ENCODE measurements at regions not wholly inside any gene's neighbourhood (a gene's known extent, or its start where the extent isn't known, plus 50 kb on each side); places are given as distances from the start of the nearest gene placed in this dataset.
"Not testable (repeated sequence)": the region's sequence is repeated elsewhere in the genome, so short reads cannot be mapped to it uniquely, and the experiment has no call there.

GRCh38 chr13:90336507-90336906 is 1011.0 kb upstream of the MIR17HG start:
- no peak for DNase-seq (ENCODE audit: low spot score)

GRCh38 chr13:90341348-90341747 is 1006.1 kb upstream of the MIR17HG start:
- not testable (repeated sequence) for DNase-seq (ENCODE audit: low spot score)

- not testable (repeated sequence) for DNase-seq (ENCODE audit: low spot score)
These were observed 998.9 kb upstream of the MIR17HG start for GRCh38 chr13:90348477-90349136.

- no peak for DNase-seq (ENCODE audit: low spot score)
These were observed 994.7 kb upstream of the MIR17HG start for GRCh38 chr13:90352763-90353162.

- no peak for DNase-seq (ENCODE audit: low spot score)
These were observed 992.2 kb upstream of the MIR17HG start for GRCh38 chr13:90355162-90355751.

- no peak for DNase-seq (ENCODE audit: low spot score)
These were observed 986.7 kb upstream of the MIR17HG start for GRCh38 chr13:90360785-90361184.

GRCh38 chr13:90362707-90363106 is 984.8 kb upstream of the MIR17HG start:
- no peak for DNase-seq (ENCODE audit: low spot score)

GRCh38 chr13:90365130-90365529 is 982.4 kb upstream of the MIR17HG start:
- no peak for DNase-seq (ENCODE audit: low spot score)

- no peak for DNase-seq (ENCODE audit: low spot score)
These were observed 973.3 kb upstream of the MIR17HG start for GRCh38 chr13:90374168-90374567.

GRCh38 chr13:90375851-90376250 is 971.6 kb upstream of the MIR17HG start:
- no peak for DNase-seq (ENCODE audit: low spot score)

GRCh38 chr13:90382425-90382824 is 965.1 kb upstream of the MIR17HG start:
- DNase-seq (ENCODE audit: low spot score): no peak

- DNase-seq (ENCODE audit: low spot score): no peak
These were observed 961.6 kb upstream of the MIR17HG start for GRCh38 chr13:90385781-90386489.

- no peak for DNase-seq (ENCODE audit: low spot score)
These were observed 958.5 kb upstream of the MIR17HG start for GRCh38 chr13:90388887-90389452.

GRCh38 chr13:90389537-90389936 is 958.0 kb upstream of the MIR17HG start:
- DNase-seq (ENCODE audit: low spot score): no peak

GRCh38 chr13:90393408-90393807 is 954.1 kb upstream of the MIR17HG start:
- DNase-seq (ENCODE audit: low spot score): no peak

GRCh38 chr13:90395348-90395747 is 952.1 kb upstream of the MIR17HG start:
- no peak for DNase-seq (ENCODE audit: low spot score)

- DNase-seq (ENCODE audit: low spot score): no peak
These were observed 951.6 kb upstream of the MIR17HG start for GRCh38 chr13:90395846-90396245.

- DNase-seq (ENCODE audit: low spot score): no peak
These were observed 951.2 kb upstream of the MIR17HG start for GRCh38 chr13:90396266-90396665.

- no peak for DNase-seq (ENCODE audit: low spot score)
These were observed 950.0 kb upstream of the MIR17HG start for GRCh38 chr13:90397503-90397902.

- no peak for DNase-seq (ENCODE audit: low spot score)
These were observed 947.1 kb upstream of the MIR17HG start for GRCh38 chr13:90400372-90400771.

- DNase-seq (ENCODE audit: low spot score): no peak
These were observed 946.3 kb upstream of the MIR17HG start for GRCh38 chr13:90401150-90401549.

- no peak for DNase-seq (ENCODE audit: low spot score)
These were observed 945.4 kb upstream of the MIR17HG start for GRCh38 chr13:90402102-90402501.

GRCh38 chr13:90402613-90403012 is 944.9 kb upstream of the MIR17HG start:
- no peak for DNase-seq (ENCODE audit: low spot score)

Measured in AG08396 (cell line).